ENCODE measurements at regions not wholly inside any gene's neighbourhood (a gene's known extent, or its start where the extent isn't known, plus 50 kb on each side); places are given as distances from the start of the nearest gene placed in this dataset.

DNA sequence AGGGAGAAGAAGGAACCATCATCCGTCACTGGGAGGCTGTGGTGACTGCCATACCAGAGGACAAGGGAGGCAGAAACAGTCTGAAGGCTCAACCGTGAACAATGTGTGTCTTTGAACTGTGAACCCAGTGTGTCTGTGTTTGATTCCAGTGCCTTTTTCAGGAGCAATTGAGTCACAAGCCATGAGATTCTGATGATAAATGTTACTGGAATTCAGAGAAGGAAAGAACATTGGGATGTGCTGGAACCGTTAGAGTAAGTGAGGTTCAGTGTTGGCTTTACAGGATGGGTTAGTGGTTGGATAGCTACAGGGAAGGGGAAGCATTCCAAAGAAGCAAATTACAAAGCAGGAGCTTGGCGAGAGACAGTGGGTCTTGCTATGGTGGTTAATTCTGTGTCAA lies 464.4 kb downstream of the TRIML1 start:
- TF ChIP-seq, protein P1, sequence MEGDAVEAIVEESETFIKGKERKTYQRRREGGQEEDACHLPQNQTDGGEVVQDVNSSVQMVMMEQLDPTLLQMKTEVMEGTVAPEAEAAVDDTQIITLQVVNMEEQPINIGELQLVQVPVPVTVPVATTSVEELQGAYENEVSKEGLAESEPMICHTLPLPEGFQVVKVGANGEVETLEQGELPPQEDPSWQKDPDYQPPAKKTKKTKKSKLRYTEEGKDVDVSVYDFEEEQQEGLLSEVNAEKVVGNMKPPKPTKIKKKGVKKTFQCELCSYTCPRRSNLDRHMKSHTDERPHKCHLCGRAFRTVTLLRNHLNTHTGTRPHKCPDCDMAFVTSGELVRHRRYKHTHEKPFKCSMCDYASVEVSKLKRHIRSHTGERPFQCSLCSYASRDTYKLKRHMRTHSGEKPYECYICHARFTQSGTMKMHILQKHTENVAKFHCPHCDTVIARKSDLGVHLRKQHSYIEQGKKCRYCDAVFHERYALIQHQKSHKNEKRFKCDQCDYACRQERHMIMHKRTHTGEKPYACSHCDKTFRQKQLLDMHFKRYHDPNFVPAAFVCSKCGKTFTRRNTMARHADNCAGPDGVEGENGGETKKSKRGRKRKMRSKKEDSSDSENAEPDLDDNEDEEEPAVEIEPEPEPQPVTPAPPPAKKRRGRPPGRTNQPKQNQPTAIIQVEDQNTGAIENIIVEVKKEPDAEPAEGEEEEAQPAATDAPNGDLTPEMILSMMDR (IDR thresholded peaks at IDR 0.05) = no peak
- TF ChIP-seq, protein P2, sequence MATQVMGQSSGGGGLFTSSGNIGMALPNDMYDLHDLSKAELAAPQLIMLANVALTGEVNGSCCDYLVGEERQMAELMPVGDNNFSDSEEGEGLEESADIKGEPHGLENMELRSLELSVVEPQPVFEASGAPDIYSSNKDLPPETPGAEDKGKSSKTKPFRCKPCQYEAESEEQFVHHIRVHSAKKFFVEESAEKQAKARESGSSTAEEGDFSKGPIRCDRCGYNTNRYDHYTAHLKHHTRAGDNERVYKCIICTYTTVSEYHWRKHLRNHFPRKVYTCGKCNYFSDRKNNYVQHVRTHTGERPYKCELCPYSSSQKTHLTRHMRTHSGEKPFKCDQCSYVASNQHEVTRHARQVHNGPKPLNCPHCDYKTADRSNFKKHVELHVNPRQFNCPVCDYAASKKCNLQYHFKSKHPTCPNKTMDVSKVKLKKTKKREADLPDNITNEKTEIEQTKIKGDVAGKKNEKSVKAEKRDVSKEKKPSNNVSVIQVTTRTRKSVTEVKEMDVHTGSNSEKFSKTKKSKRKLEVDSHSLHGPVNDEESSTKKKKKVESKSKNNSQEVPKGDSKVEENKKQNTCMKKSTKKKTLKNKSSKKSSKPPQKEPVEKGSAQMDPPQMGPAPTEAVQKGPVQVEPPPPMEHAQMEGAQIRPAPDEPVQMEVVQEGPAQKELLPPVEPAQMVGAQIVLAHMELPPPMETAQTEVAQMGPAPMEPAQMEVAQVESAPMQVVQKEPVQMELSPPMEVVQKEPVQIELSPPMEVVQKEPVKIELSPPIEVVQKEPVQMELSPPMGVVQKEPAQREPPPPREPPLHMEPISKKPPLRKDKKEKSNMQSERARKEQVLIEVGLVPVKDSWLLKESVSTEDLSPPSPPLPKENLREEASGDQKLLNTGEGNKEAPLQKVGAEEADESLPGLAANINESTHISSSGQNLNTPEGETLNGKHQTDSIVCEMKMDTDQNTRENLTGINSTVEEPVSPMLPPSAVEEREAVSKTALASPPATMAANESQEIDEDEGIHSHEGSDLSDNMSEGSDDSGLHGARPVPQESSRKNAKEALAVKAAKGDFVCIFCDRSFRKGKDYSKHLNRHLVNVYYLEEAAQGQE (IDR thresholded peaks at IDR 0.05; ENCODE audit: insufficient read depth in 1 of 2, low read depth in 2 of 2, low read length in 1 of 2) = no peak
- no peak for TF ChIP-seq SIN3A (IDR thresholded peaks at IDR 0.05; ENCODE audit: borderline replicate concordance, insufficient read depth, low read depth, low read length)
- no peak for TF ChIP-seq POLR2AphosphoS5 (IDR thresholded peaks at IDR 0.05; ENCODE audit: low read depth, low read length)
- TF ChIP-seq TCF7L2 (IDR thresholded peaks at IDR 0.05; ENCODE audit: low read depth, low read length) = no peak
